ENCODE measurements at regions not wholly inside any gene's neighbourhood (a gene's known extent, or its start where the extent isn't known, plus 50 kb on each side); places are given as distances from the start of the nearest gene placed in this dataset.

DNA sequence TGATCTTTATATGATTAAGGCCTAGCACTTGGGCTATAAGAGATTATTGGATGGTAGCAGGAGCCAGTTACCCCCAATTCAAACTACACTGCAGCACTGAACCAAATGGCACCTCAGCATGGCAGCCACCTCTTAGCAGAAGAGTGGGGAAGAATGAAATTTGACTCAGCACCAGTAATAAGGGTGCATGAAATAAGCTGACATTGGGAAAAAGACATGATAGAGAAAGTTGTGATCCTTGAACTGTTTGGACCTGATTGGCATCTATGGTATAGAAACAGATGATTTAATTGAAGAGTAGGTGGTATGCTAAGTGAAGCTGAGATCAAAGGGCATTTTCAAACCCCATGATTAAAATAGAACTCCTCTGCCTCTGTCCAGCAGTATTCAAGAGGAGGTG lies 389.5 kb downstream of the FOXG1 start:
- no peaks in the 10 kb centered on the region for H3K9me3 Mint-ChIP-seq
- H3K4me3 Mint-ChIP-seq: no peak overlapping the region
- no peaks in the 10 kb centered on the region for H3K27me3 Mint-ChIP-seq (ENCODE audit: low read depth)
- H3K36me3 Mint-ChIP-seq (ENCODE audit: low read depth): no peaks in the 10 kb centered on the region
- H3K27ac Mint-ChIP-seq: no peak overlapping the region
- TF ChIP-seq, protein P1, sequence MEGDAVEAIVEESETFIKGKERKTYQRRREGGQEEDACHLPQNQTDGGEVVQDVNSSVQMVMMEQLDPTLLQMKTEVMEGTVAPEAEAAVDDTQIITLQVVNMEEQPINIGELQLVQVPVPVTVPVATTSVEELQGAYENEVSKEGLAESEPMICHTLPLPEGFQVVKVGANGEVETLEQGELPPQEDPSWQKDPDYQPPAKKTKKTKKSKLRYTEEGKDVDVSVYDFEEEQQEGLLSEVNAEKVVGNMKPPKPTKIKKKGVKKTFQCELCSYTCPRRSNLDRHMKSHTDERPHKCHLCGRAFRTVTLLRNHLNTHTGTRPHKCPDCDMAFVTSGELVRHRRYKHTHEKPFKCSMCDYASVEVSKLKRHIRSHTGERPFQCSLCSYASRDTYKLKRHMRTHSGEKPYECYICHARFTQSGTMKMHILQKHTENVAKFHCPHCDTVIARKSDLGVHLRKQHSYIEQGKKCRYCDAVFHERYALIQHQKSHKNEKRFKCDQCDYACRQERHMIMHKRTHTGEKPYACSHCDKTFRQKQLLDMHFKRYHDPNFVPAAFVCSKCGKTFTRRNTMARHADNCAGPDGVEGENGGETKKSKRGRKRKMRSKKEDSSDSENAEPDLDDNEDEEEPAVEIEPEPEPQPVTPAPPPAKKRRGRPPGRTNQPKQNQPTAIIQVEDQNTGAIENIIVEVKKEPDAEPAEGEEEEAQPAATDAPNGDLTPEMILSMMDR (IDR thresholded peaks at IDR 0.05; ENCODE audit: unreplicated experiment in 3 of 3): no peak
- no peaks in the 10 kb centered on the region for H3K4me1 Mint-ChIP-seq

DNA sequence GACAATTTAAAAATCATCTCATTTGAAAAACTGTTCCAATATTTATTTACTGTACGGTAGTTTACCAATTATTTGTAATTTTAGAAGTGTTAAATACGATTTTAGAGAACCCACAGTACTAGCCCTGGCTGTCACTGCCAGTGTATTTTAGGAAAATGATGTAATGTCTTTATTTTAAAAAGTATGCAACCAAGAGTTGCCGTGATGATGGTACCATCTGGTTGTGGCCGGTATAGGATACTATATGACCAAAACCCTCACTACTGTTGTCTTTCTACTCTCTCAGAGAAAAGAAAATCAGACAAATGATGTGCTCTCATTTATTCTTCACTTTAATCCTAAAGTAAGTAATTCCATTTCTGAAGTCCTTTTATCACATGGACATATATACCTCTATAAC lies 395.0 kb downstream of the FOXG1 start:
- Mint-ChIP-seq H3K27me3 (ENCODE audit: low read depth) (no peaks in the 10 kb centered on the region), H3K36me3 (ENCODE audit: low read depth) (no peaks in the 10 kb centered on the region), H3K27ac (no peak overlapping the region), H3K9me3 (no peaks in the 10 kb centered on the region), H3K4me1 (no peaks in the 10 kb centered on the region), H3K4me3 (no peak overlapping the region)
- TF ChIP-seq, protein P1 (IDR thresholded peaks at IDR 0.05; ENCODE audit: unreplicated experiment in 3 of 3): no peak

DNA sequence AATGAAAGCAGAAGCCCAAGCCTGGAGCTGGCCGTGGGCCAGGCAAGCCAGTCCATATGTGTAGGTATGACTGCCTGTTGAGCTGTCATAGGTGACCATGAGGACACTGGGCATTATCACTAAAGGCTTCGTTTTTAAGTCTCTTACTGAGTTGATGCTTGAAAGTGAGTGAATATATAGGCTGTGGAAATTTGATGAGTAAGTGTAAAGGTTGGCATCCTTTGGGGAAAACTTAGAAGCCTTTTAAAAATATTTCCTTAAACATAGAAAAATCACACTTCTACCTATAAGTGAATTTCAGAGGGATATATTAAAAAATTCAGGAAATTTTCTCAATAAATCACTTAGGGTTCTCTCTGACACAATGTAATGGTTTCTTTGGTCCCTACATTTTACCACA lies 396.5 kb downstream of the FOXG1 start:
- TF ChIP-seq, protein P1 (IDR thresholded peaks at IDR 0.05; ENCODE audit: unreplicated experiment in 3 of 3): no peak
- Mint-ChIP-seq H3K27ac (no peak overlapping the region), H3K36me3 (ENCODE audit: low read depth) (no peaks in the 10 kb centered on the region), H3K9me3 (no peaks in the 10 kb centered on the region), H3K4me3 (no peak overlapping the region), H3K27me3 (ENCODE audit: low read depth) (no peaks in the 10 kb centered on the region), H3K4me1 (no peaks in the 10 kb centered on the region)

DNA sequence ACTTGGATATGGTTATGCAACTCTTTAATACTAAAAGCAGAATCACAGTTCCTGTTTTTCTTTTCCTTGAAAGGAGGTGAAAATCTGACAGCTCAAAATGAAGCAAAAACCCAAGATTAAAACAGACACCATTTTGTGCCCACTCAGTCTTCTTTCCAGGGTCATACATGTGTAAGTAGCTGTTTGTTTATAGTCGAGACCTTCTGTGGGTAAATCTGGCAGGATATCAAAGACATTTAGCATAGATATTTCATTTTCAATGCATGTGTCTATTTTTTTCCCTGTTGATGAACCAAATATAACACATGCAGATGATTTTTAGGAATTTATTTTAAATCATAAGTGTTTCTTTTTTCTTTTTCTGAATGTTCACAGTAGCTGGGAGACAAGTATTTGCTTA lies 398.8 kb downstream of the FOXG1 start:
- Mint-ChIP-seq H3K4me1 (no peaks in the 10 kb centered on the region), H3K27me3 (ENCODE audit: low read depth) (no peaks in the 10 kb centered on the region), H3K27ac (no peak overlapping the region), H3K9me3 (no peaks in the 10 kb centered on the region), H3K4me3 (no peak overlapping the region), H3K36me3 (ENCODE audit: low read depth) (no peaks in the 10 kb centered on the region)
- TF ChIP-seq, protein P1 (IDR thresholded peaks at IDR 0.05; ENCODE audit: unreplicated experiment in 3 of 3): no peak

DNA sequence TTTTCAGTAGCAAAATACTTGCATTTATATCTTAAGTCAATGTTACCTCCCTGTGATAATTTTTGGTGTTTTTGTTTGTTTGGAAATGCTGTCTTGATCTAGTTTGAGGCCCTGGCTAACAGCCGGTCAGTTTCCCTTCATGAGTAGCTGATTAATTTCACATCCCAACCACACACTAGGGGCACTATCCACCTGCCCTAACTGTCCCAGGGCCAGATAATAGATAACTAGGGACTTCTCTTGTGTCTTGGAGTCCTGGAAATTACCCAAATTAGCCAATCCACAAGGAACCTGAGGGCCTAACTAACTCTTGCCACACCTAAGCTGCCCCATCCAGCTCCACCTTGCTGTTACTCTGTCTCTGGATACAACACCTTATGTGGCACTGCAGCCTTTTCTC lies 399.9 kb downstream of the FOXG1 start:
- TF ChIP-seq, protein P1 (IDR thresholded peaks at IDR 0.05; ENCODE audit: unreplicated experiment in 3 of 3): no peak
- Mint-ChIP-seq H3K27me3 (ENCODE audit: low read depth) (no peaks in the 10 kb centered on the region), H3K9me3 (no peaks in the 10 kb centered on the region), H3K27ac (no peak overlapping the region), H3K4me3 (no peak overlapping the region), H3K4me1 (no peaks in the 10 kb centered on the region), H3K36me3 (ENCODE audit: low read depth) (no peaks in the 10 kb centered on the region)

DNA sequence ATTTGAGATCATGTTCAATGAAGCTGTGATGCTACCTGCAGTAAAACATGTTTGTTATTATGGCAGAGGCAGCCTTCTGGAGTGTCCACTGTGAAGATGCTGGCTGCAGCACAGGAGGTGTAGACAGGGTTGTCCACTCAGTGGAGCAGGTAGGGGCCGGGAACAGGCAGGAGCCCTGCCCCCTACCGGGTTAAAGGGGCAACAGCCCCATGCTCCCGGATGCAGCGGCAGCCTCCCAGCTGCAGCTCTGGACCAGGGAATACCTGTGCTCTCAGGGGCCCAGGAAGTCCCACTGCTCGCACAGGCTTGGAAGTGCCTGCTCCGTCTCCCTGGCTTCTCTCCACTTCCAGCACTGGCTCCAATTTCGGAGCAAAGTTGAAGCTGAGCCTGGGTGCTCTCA lies 401.6 kb downstream of the FOXG1 start:
- no peak overlapping the region for H3K27ac Mint-ChIP-seq
- no peaks in the 10 kb centered on the region for H3K9me3 Mint-ChIP-seq
- H3K4me1 Mint-ChIP-seq: no peaks in the 10 kb centered on the region
- H3K4me3 Mint-ChIP-seq: no peak overlapping the region
- no peaks in the 10 kb centered on the region for H3K27me3 Mint-ChIP-seq (ENCODE audit: low read depth)
- TF ChIP-seq, protein P1 (IDR thresholded peaks at IDR 0.05; ENCODE audit: unreplicated experiment in 3 of 3): no peak
- no peaks in the 10 kb centered on the region for H3K36me3 Mint-ChIP-seq (ENCODE audit: low read depth)

Data from nephron (organoid).